GM23248 (cell line): ENCODE measurements at regions not wholly inside any gene's neighbourhood (a gene's known extent, or its start where the extent isn't known, plus 50 kb on each side); places are given as distances from the start of the nearest gene placed in this dataset.

Source experiments
- EZH2 ChIP-seq: fragments of 200-600 bp; sonication (generic); IDR thresholded peaks from 2 replicates; pipeline ENCODE4 v1.6.1; 2018; ENCODE audit warnings: antibody characterized with exemption, mild to moderate bottlenecking; ENCODE audit not compliant: insufficient read depth, poor library complexity, severe bottlenecking
- EZH2phosphoT487 ChIP-seq: fragments of 200-600 bp; sonication (generic); IDR thresholded peaks from 2 replicates; pipeline ENCODE4 v1.6.1; 2018; ENCODE audit warnings: antibody characterized with exemption, moderate library complexity, mild to moderate bottlenecking, low read depth; ENCODE audit not compliant: insufficient read depth

DNA sequence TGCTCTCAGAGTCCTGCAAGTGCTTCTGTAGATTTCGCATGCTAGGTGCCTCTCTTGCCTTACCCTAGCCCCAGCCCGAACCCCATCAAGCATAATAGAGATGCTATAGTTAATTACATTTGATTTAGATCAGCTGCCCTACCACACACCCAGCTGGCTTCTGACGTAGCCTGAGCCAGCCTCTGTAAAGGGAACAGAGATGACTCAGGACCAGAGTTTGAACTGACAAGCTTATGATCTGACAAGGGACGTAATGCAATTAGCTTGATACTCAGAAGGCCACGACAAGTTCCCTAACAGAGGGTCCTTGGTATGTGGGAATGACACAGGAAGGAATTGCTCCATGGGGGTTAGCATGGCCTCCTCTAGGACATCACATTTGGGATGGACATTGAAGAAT is 126.6 kb downstream of the LRATD1 start:
- TF ChIP-seq EZH2 (no peak), EZH2phosphoT487 (no peak)
